ENCODE measurements at regions not wholly inside any gene's neighbourhood (a gene's known extent, or its start where the extent isn't known, plus 50 kb on each side); places are given as distances from the start of the nearest gene placed in this dataset.

DNA sequence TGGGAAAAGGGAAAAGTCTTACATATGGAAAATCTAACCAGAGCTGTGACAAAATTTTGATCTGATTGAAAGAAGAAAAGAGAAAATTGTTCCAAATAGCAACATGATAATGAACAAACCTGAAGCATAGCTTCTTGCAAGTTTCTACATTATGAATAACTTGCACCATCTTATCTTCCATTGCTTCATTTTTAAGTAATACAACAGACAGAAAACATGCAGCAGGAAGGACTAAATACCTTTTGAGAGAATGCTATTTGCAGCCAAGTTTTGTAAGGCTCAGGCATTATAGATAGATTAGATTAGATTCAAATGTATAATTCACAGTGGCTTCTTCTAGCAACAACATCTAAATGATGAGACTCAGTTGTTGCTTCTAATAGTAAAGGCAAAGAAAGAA lies 441.4 kb downstream of the AEBP2 start:
- TF ChIP-seq MLX (CRISPR knock-in tag; IDR thresholded peaks at IDR 0.05): no peak
- TF ChIP-seq, protein P1, sequence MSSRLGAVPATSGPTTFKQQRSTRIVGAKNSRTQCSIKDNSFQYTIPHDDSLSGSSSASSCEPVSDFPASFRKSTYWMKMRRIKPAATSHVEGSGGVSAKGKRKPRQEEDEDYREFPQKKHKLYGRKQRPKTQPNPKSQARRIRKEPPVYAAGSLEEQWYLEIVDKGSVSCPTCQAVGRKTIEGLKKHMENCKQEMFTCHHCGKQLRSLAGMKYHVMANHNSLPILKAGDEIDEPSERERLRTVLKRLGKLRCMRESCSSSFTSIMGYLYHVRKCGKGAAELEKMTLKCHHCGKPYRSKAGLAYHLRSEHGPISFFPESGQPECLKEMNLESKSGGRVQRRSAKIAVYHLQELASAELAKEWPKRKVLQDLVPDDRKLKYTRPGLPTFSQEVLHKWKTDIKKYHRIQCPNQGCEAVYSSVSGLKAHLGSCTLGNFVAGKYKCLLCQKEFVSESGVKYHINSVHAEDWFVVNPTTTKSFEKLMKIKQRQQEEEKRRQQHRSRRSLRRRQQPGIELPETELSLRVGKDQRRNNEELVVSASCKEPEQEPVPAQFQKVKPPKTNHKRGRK (CRISPR knock-in tag; IDR thresholded peaks at IDR 0.05; ENCODE audit: borderline replicate concordance): no peak
- no peak for TF ChIP-seq ZNF671 (CRISPR knock-in tag; IDR thresholded peaks at IDR 0.05)
- no peak for TF ChIP-seq GTF2I (CRISPR knock-in tag; conservative IDR thresholded peaks at IDR 0.05)
- no peak for TF ChIP-seq USF2 (CRISPR knock-in tag; IDR thresholded peaks at IDR 0.05)
- TF ChIP-seq E2F4 (CRISPR knock-in tag; IDR thresholded peaks at IDR 0.05; ENCODE audit: borderline replicate concordance, low read depth): no peak
- no peak for TF ChIP-seq HMGXB4 (CRISPR knock-in tag; IDR thresholded peaks at IDR 0.05)
- TF ChIP-seq SP1 (CRISPR knock-in tag; conservative IDR thresholded peaks at IDR 0.05): no peak
- TF ChIP-seq SMAD4 (CRISPR knock-in tag; IDR thresholded peaks at IDR 0.05): no peak
- no peak for TF ChIP-seq CREB1 (CRISPR knock-in tag; IDR thresholded peaks at IDR 0.05)
- TF ChIP-seq ZMAT4 (CRISPR knock-in tag; IDR thresholded peaks at IDR 0.05): no peak
- no peak for TF ChIP-seq ZNF138 (CRISPR knock-in tag; conservative IDR thresholded peaks at IDR 0.05)
- no peak for TF ChIP-seq ESRRA (CRISPR knock-in tag; IDR thresholded peaks at IDR 0.05; ENCODE audit: borderline replicate concordance)
- no peak for TF ChIP-seq NFE2L1 (CRISPR knock-in tag; IDR thresholded peaks at IDR 0.05)
- TF ChIP-seq, protein P2, sequence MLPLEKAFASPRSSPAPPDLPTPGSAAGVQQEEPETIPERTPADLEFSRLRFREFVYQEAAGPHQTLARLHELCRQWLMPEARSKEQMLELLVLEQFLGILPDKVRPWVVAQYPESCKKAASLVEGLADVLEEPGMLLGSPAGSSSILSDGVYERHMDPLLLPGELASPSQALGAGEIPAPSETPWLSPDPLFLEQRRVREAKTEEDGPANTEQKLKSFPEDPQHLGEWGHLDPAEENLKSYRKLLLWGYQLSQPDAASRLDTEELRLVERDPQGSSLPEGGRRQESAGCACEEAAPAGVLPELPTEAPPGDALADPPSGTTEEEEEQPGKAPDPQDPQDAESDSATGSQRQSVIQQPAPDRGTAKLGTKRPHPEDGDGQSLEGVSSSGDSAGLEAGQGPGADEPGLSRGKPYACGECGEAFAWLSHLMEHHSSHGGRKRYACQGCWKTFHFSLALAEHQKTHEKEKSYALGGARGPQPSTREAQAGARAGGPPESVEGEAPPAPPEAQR (CRISPR knock-in tag; IDR thresholded peaks at IDR 0.05): no peak
- H3K4me3 Mint-ChIP-seq: no peak overlapping the region
- no peak overlapping the region for H3K27ac Mint-ChIP-seq
- peaks cover 17% of the 10 kb centered on the region for H3K9me3 Mint-ChIP-seq
- ATAC-seq (no peak), DNase-seq (ENCODE audit: low spot score) (no peak)
- POLR2A ChIA-PET: no interaction called here
- CTCF ChIA-PET: no interaction called here
- H3K36me3 Mint-ChIP-seq: peaks cover 10% of the 10 kb centered on the region
- 0 out of 2 replicates have a peak, but pooled peaks cover 5% of the 10 kb centered on the region for H3K4me1 Mint-ChIP-seq
- no peaks in the 10 kb centered on the region for H3K27me3 Mint-ChIP-seq (ENCODE audit: low read depth)

- H3K36me3 Mint-ChIP-seq: peaks cover 10% of the 10 kb centered on the region
- TF ChIP-seq ESRRA (CRISPR knock-in tag; IDR thresholded peaks at IDR 0.05; ENCODE audit: borderline replicate concordance) (no peak), ZNF423 (CRISPR knock-in tag; IDR thresholded peaks at IDR 0.05) (no peak), CDX4 (CRISPR knock-in tag; IDR thresholded peaks at IDR 0.05; ENCODE audit: borderline replicate concordance) (no peak), NR3C1 (CRISPR knock-in tag; conservative IDR thresholded peaks at IDR 0.05; ENCODE audit: low read depth) (no peak), TP53 (CRISPR knock-in tag; IDR thresholded peaks at IDR 0.05) (no peak), ZNF416 (CRISPR knock-in tag; IDR thresholded peaks at IDR 0.05) (no peak), HMGA2 (CRISPR knock-in tag; IDR thresholded peaks at IDR 0.05) (no peak), TEAD4 (CRISPR knock-in tag; IDR thresholded peaks at IDR 0.05) (no peak), CBFB (CRISPR knock-in tag; IDR thresholded peaks at IDR 0.05; ENCODE audit: low read depth) (no peak), ZNF232 (CRISPR knock-in tag; IDR thresholded peaks at IDR 0.05) (no peak), ZNF396 (CRISPR knock-in tag; IDR thresholded peaks at IDR 0.05; ENCODE audit: borderline replicate concordance) (no peak), CREB1 (CRISPR knock-in tag; IDR thresholded peaks at IDR 0.05) (no peak), FOXJ3 (CRISPR knock-in tag; IDR thresholded peaks at IDR 0.05; ENCODE audit: borderline replicate concordance) (no peak), KAT7 (CRISPR knock-in tag; IDR thresholded peaks at IDR 0.05; ENCODE audit: borderline replicate concordance) (no peak)
- TF ChIP-seq, protein P3, sequence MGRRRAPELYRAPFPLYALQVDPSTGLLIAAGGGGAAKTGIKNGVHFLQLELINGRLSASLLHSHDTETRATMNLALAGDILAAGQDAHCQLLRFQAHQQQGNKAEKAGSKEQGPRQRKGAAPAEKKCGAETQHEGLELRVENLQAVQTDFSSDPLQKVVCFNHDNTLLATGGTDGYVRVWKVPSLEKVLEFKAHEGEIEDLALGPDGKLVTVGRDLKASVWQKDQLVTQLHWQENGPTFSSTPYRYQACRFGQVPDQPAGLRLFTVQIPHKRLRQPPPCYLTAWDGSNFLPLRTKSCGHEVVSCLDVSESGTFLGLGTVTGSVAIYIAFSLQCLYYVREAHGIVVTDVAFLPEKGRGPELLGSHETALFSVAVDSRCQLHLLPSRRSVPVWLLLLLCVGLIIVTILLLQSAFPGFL (CRISPR knock-in tag; IDR thresholded peaks at IDR 0.05; ENCODE audit: borderline replicate concordance): no peak
Observed at GRCh38 chr12:19882346-19882745, 443.1 kb downstream of the AEBP2 start.

More at GRCh38 chr12:19882346-19882745, 443.1 kb downstream of the AEBP2 start:
- H3K27me3 Mint-ChIP-seq (ENCODE audit: low read depth): no peaks in the 10 kb centered on the region
- ChIA-PET POLR2A (no interaction called here), CTCF (no interaction called here)
- H3K4me1 Mint-ChIP-seq: 0 out of 2 replicates have a peak, but pooled peaks cover 5% of the 10 kb centered on the region
- H3K27ac Mint-ChIP-seq: no peak overlapping the region
- peaks cover 17% of the 10 kb centered on the region for H3K9me3 Mint-ChIP-seq
- no peak overlapping the region for H3K4me3 Mint-ChIP-seq
- DNase-seq (ENCODE audit: low spot score) (no peak), ATAC-seq (no peak)
